WERI-Rb-1 (cell line): ENCODE measurements at regions not wholly inside any gene's neighbourhood (a gene's known extent, or its start where the extent isn't known, plus 50 kb on each side); places are given as distances from the start of the nearest gene placed in this dataset.
A peak's percentile ranks its signal among the peaks of the same experiment; 100 is the strongest.

ENCODE experiments used
- DNase-seq: peaks from one replicate; pipeline ENCODE4 v3.0.0-alpha.2; 2020
- H3K27ac ChIP-seq: fragments of 250-450 bp; sonication (Bioruptor Pico); 2 replicates; pipeline ENCODE4 v1.5.1; 2020; ENCODE audit warnings: mild to moderate bottlenecking, moderate library complexity
- H3K27me3 ChIP-seq: fragments of 250-450 bp; sonication (Bioruptor Pico); 2 replicates; pipeline ENCODE4 v1.5.1; 2021; ENCODE audit warnings: mild to moderate bottlenecking, low read depth, moderate library complexity; ENCODE audit not compliant: insufficient read depth, severe bottlenecking
- H3K36me3 ChIP-seq: fragments of 250-450 bp; sonication (Bioruptor Pico); 2 replicates; pipeline ENCODE4 v1.5.1; 2020; ENCODE audit warnings: mild to moderate bottlenecking, moderate library complexity
- H3K4me3 ChIP-seq: 2 replicates; pipeline ENCODE4 v1.5.1; 2011; ENCODE audit warnings: low read depth, mild to moderate bottlenecking, control low read depth, low read length
- H3K9me3 ChIP-seq: fragments of 250-450 bp; sonication (Bioruptor Pico); 2 replicates; pipeline ENCODE4 v1.5.1; 2021; ENCODE audit warnings: mild to moderate bottlenecking, moderate library complexity; ENCODE audit not compliant: severe bottlenecking
- TF ChIP-seq, protein P1 (sequence below): IDR thresholded peaks from 2 replicates; pipeline ENCODE4 v1.5.1; 2011; ENCODE audit warnings: low read depth, mild to moderate bottlenecking, control low read depth, inconsistent platforms, low read length

DNA sequence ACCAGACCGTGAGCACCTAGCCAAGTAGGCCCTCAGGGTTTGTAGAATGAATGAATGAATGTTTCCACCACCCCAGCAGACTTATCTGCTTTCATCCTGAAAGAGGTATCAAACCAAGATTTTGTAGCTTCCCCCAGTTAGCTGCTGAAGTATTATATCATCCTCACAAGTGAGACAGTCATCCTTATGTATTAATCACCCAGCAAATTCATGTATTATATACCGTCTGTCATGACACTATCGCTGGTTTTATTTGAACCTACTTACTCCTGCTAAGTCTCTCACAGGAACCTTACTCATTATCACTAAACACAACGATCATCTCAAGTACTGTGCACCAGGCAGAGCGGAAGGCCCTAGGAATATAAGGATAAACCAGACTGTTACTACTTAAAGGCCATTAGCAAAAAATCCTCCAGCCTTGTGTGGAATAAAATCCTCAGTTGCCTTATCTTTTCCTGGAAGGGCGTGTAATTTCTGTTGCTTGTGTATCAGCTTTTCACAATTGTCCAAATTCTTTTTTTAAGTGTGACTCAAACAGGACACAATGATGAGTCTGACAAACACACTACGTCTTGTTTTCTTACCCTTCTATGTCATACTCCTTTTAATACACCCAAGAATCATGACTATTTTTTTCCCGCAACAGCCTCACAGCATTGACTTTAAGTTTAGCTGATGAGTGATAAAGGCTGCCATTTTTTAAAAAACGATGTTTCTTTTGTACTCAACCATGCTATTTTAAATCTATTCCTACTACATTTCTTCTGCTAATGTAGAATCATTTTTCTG is 176.1 kb upstream of the KLF14 start:
- no peak for DNase-seq
- TF ChIP-seq, protein P1, sequence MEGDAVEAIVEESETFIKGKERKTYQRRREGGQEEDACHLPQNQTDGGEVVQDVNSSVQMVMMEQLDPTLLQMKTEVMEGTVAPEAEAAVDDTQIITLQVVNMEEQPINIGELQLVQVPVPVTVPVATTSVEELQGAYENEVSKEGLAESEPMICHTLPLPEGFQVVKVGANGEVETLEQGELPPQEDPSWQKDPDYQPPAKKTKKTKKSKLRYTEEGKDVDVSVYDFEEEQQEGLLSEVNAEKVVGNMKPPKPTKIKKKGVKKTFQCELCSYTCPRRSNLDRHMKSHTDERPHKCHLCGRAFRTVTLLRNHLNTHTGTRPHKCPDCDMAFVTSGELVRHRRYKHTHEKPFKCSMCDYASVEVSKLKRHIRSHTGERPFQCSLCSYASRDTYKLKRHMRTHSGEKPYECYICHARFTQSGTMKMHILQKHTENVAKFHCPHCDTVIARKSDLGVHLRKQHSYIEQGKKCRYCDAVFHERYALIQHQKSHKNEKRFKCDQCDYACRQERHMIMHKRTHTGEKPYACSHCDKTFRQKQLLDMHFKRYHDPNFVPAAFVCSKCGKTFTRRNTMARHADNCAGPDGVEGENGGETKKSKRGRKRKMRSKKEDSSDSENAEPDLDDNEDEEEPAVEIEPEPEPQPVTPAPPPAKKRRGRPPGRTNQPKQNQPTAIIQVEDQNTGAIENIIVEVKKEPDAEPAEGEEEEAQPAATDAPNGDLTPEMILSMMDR = no peak
- H3K27me3 ChIP-seq = no peaks in the 10 kb centered on the region
- no peaks in the 10 kb centered on the region for H3K36me3 ChIP-seq
- H3K9me3 ChIP-seq = no peaks in the 10 kb centered on the region
- H3K4me3 ChIP-seq = no peak overlapping the region
- H3K27ac ChIP-seq = no peak overlapping the region

DNA sequence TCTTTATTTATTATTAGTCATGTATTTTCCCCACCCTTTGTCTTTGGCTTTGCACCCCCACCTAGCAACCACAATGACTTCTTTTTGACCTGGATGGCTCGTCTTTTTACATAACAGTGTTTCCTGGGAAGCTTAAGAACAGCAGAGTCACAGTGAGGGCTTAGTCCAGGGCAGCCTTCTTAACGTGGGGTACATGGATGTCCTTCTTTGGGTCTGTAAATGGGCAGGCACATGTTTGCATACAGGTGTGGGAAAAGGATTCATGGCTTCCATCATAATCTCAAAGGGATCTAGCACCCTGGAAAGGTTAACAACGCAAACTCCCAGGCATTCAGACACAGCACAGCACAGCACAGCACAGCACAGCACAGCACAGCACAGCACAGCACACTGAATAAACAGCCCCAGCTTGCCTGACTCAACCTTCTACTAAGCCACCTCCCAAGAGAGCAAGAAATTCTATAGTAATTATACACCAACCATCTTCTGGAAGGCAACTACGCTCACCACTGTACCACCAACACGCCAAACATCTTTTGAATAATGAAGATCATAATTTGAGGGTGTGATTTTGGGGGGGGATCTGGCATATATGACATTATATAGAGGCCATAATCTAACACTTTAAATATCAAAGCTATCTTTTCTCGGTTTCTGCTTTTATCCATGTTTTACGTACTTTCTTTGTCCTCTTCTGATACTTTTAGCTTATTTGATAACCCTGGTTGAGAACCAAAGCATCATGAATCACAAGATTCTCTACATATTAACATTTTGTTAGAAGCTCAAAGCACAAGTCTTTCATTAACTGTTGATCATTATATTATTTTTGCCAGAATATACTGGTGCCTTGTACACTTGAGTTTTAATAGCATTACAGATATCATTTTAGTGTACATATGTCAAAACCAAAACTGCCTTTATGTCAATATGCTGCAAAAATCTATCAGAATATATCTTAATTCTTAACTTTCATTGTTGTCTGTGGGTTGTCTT is 177.2 kb upstream of the KLF14 start:
- DNase-seq = no peak
- Histone ChIP-seq H3K27ac (no peak overlapping the region), H3K9me3 (no peaks in the 10 kb centered on the region), H3K4me3 (no peak overlapping the region), H3K36me3 (no peaks in the 10 kb centered on the region), H3K27me3 (no peaks in the 10 kb centered on the region)
- TF ChIP-seq, protein P1 = no peak

DNA sequence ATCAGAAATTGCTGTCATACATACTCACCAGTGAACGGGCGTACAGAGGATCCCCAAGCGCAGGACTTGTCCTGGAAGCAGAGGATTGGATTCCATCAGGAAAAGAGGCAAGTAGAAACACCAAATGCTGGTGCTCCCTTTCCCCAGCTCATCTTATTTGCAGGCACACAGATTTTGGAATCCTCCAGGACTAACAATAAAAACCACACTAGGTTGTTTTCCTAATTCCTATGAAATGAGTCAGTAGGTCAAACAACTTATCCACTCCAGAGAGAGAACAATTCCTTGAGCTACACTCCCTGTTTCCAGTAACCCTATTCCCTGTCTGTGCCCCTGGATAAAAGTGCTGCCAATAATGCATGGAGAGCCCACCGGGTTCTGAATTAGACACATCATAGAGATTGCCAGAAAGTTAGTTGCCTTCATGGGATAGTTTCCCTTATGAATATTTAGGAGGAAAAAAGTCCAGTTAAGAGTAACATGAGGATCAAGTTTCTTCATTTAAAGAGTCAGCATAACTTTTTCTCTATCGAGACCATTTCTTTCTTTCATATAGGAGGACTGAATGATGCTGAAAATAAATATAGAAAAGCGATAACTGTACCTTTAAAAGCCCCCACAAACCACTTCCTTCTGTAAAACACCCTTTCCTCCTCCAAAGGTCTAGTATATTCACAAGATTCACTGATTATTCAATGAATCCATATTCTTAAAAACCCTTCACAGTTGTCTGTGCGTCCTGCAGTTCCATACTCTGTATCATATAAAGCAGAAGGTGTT is 178.3 kb upstream of the KLF14 start:
- H3K36me3 ChIP-seq = no peaks in the 10 kb centered on the region
- TF ChIP-seq, protein P1 = no peak

DNA sequence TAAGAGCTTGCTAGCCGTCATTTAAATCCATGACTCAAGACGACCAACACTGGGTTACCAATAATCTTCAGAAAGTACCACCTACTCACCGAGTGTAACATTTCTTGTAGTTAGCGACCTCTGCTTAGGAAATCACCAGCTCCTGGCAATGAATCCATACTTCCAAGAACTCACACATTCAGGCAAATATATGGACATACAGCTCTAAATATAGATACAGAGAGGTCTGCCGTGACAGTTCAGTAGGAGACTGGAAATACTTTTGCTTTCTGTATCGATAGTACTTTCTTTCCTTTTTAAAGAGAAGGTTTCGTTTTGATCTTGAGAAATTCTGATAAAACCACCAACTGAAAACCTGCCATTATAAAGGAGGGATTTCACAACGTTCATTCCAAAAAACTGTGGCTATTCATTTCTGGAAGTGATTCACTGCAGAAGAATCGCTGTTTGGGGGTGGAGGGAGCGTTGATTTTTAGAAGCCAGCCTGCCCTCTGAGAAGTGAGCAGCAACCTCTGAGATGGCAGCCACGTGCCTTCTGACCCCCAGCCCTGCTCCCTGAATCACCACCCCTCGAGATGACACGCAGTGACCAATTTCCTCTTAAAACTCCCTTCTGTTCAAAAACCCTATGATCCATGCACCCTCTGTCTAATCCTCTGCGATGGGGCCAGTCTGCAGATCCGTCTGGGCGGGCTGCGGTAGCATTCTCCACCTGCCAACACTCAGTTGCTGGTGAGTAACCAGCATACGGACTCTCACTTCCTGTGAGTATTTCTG is 179.0 kb upstream of the KLF14 start:
- H3K27me3 ChIP-seq = no peaks in the 10 kb centered on the region
- peak overlapping the region; percentile 41 for H3K4me3 ChIP-seq
- TF ChIP-seq, protein P1 = no peak
- H3K27ac ChIP-seq = no peak overlapping the region
- no peaks in the 10 kb centered on the region for H3K9me3 ChIP-seq
- H3K36me3 ChIP-seq = no peaks in the 10 kb centered on the region
- no peak for DNase-seq

More for the DNA sequence above, 178.3 kb upstream of the KLF14 start:
- Histone ChIP-seq H3K4me3 (no peak overlapping the region), H3K9me3 (no peaks in the 10 kb centered on the region), H3K27ac (no peak overlapping the region), H3K27me3 (no peaks in the 10 kb centered on the region)
- no peak for DNase-seq
